Right cardiac atrium (tissue), 5 donors: ENCODE measurements at regions not wholly inside any gene's neighbourhood (a gene's known extent, or its start where the extent isn't known, plus 50 kb on each side); places are given as distances from the start of the nearest gene placed in this dataset.

Experiments
- ATAC-seq, 2 donors: fragments of 200-7000 bp; cut with Tn5 transposase; one replicate each; pipeline versions ENCODE4 v1.8.0 to v1.9.1; 2020; ENCODE audit warnings: moderate library complexity in 2 of 2, mild to moderate bottlenecking in 1 of 2
- DNase-seq, 3 donors: peaks; one replicate each; pipeline ENCODE4 v3.0.0-alpha.2; 2020
- H3K27ac ChIP-seq: one replicate; pipeline ENCODE4 v1.5.1; 2013; ENCODE audit warnings: mild to moderate bottlenecking, low read length, control low read depth, moderate library complexity
- H3K27me3 ChIP-seq: one replicate; pipeline ENCODE4 v1.6.1; 2013; ENCODE audit not compliant: control insufficient read depth, insufficient read depth
- H3K4me1 ChIP-seq: one replicate; pipeline ENCODE4 v1.6.1; 2013; ENCODE audit warnings: low read length; ENCODE audit not compliant: control insufficient read depth, insufficient read depth
- H3K4me3 ChIP-seq: one replicate; pipeline ENCODE4 v1.5.1; 2013; ENCODE audit warnings: low read length, control low read depth
- H3K9me3 ChIP-seq: one replicate; pipeline ENCODE4 v1.6.1; 2013; ENCODE audit warnings: low read length; ENCODE audit not compliant: control insufficient read depth
- WGBS: extraction: QIAGEN DNeasy Blood & Tissue Kit; methylation state at CpG from one replicate; pipeline ENCODE4 v1.1.7; 2013; 5-methylcytosine and 5-hydroxymethylcytosine counted together
- intact Hi-C, 4 donors: fragments of 100-400 bp; cut with DNase I; formaldehyde crosslinking; loops; one replicate each; pipeline versions ENCODE4 v1.11.0 to v1.14.0; 2022 to 2023
- donor health status: healthy with polysubstance abuse.
- donor health status: DM: no; HTN: yes; CAD: no.
- donor health status: DM: no; HTN: no; CAD: no.
- donor health status: DM: no; HTN: yes; CAD: no; lungs with severe emphysema.
- donor health status: DM: yes; HTN: yes; CAD: no.

- peaks cover 1% of the 10 kb centered on the region for H3K4me1 ChIP-seq
Observed at GRCh38 chr9:107866711-107867311, 377.2 kb upstream of the KLF4 start.

GRCh38 chr9:107863396-107863795 is 373.8 kb upstream of the KLF4 start:
- 58% methylated on average over 4 of the region's 4 CpGs for WGBS
- peaks cover 2% of the 10 kb centered on the region for H3K4me1 ChIP-seq
- H3K27ac ChIP-seq: no peak overlapping the region
- intact Hi-C loops: no loop called here
- H3K27me3 ChIP-seq: no peaks in the 10 kb centered on the region
- no peak for ATAC-seq
- no peaks in the 10 kb centered on the region for H3K9me3 ChIP-seq
- no peak overlapping the region for H3K4me3 ChIP-seq
- DNase-seq: no peak

More at GRCh38 chr9:107866711-107867311, 377.2 kb upstream of the KLF4 start:
- Histone ChIP-seq H3K27me3 (no peaks in the 10 kb centered on the region), H3K9me3 (no peaks in the 10 kb centered on the region), H3K4me3 (no peak overlapping the region), H3K27ac (no peak overlapping the region)
- ATAC-seq: no peak
- intact Hi-C loops: no loop called here
- no peak for DNase-seq

- H3K9me3 ChIP-seq: no peaks in the 10 kb centered on the region
- H3K4me1 ChIP-seq: peaks cover 2% of the 10 kb centered on the region
- H3K27ac ChIP-seq: no peak overlapping the region
- H3K27me3 ChIP-seq: no peaks in the 10 kb centered on the region
- no peak for DNase-seq
- no peak for ATAC-seq
- intact Hi-C loops: no loop called here
- H3K4me3 ChIP-seq: no peak overlapping the region
- WGBS: 48% methylated on average over 1 of the region's 1 CpG
Observed at GRCh38 chr9:107862881-107863280, 373.3 kb upstream of the KLF4 start.

- peak; percentile 47 to 51 for ATAC-seq
Observed at GRCh38 chr9:107862323-107862722, 372.8 kb upstream of the KLF4 start.

GRCh38 chr9:107861075-107861474 is 371.5 kb upstream of the KLF4 start:
- H3K4me3 ChIP-seq: no peak overlapping the region
- WGBS: 65% methylated on average over 3 of the region's 3 CpGs

More at GRCh38 chr9:107862323-107862722, 372.8 kb upstream of the KLF4 start:
- no peak for DNase-seq
- no peaks in the 10 kb centered on the region for H3K9me3 ChIP-seq
- no peak overlapping the region for H3K4me3 ChIP-seq
- no peaks in the 10 kb centered on the region for H3K27me3 ChIP-seq
- no peak overlapping the region for H3K27ac ChIP-seq
- peaks cover 2% of the 10 kb centered on the region for H3K4me1 ChIP-seq
- WGBS: 84% methylated on average over 1 of the region's 1 CpG
- intact Hi-C loops: no loop called here

GRCh38 chr9:107858260-107858659 is 368.7 kb upstream of the KLF4 start:
- Histone ChIP-seq H3K27ac (no peak overlapping the region), H3K9me3 (peaks cover 2% of the 10 kb centered on the region), H3K4me3 (no peak overlapping the region), H3K27me3 (no peaks in the 10 kb centered on the region), H3K4me1 (peaks cover 2% of the 10 kb centered on the region)
- DNase-seq (no peak), ATAC-seq (no peak)
- 93% methylated on average over 8 of the region's 8 CpGs for WGBS
- intact Hi-C loops: no loop called here

More at GRCh38 chr9:107861075-107861474, 371.5 kb upstream of the KLF4 start:
- intact Hi-C loops: no loop called here
- Histone ChIP-seq H3K27me3 (no peaks in the 10 kb centered on the region), H3K27ac (no peak overlapping the region), H3K4me1 (peaks cover 2% of the 10 kb centered on the region), H3K9me3 (no peaks in the 10 kb centered on the region)
- ATAC-seq: no peak
- DNase-seq: no peak

- DNase-seq: no peak
- intact Hi-C loops: no loop called here
- Histone ChIP-seq H3K27ac (no peak overlapping the region), H3K4me1 (no peaks in the 10 kb centered on the region), H3K27me3 (no peaks in the 10 kb centered on the region), H3K4me3 (no peak overlapping the region), H3K9me3 (peaks cover 2% of the 10 kb centered on the region)
- no peak for ATAC-seq
- WGBS: 50% methylated on average over 2 of the region's 2 CpGs
Observed at GRCh38 chr9:107856633-107857032, 367.1 kb upstream of the KLF4 start.

GRCh38 chr9:107855164-107855563 is 365.6 kb upstream of the KLF4 start:
- Histone ChIP-seq H3K9me3 (peaks cover 2% of the 10 kb centered on the region), H3K4me1 (no peaks in the 10 kb centered on the region), H3K27ac (no peak overlapping the region), H3K27me3 (no peaks in the 10 kb centered on the region), H3K4me3 (no peak overlapping the region)
- ATAC-seq: no peak
- WGBS: 97% methylated on average over 1 of the region's 1 CpG
- no peak for DNase-seq
- intact Hi-C loops: no loop called here

GRCh38 chr9:107853461-107853860 is 363.9 kb upstream of the KLF4 start:
- H3K4me1 ChIP-seq: no peaks in the 10 kb centered on the region
- DNase-seq: no peak
- no peaks in the 10 kb centered on the region for H3K27me3 ChIP-seq
- no peak overlapping the region for H3K27ac ChIP-seq
- no peak overlapping the region for H3K4me3 ChIP-seq
- no peak for ATAC-seq
- peaks cover 2% of the 10 kb centered on the region for H3K9me3 ChIP-seq
- intact Hi-C loops: no loop called here
- WGBS: 78% methylated on average over 6 of the region's 6 CpGs

- no peak overlapping the region for H3K27ac ChIP-seq
- H3K4me3 ChIP-seq: no peak overlapping the region
- no peaks in the 10 kb centered on the region for H3K4me1 ChIP-seq
- H3K27me3 ChIP-seq: no peaks in the 10 kb centered on the region
- intact Hi-C loops: no loop called here
- ATAC-seq (no peak), DNase-seq (no peak)
- H3K9me3 ChIP-seq: peaks cover 2% of the 10 kb centered on the region
Observed at GRCh38 chr9:107852891-107853290, 363.3 kb upstream of the KLF4 start.

- no peak overlapping the region for H3K27ac ChIP-seq
- H3K9me3 ChIP-seq: peaks cover 2% of the 10 kb centered on the region
- DNase-seq: no peak
- 93% methylated on average over 6 of the region's 6 CpGs for WGBS
- no peak for ATAC-seq
- intact Hi-C loops: no loop called here
- no peaks in the 10 kb centered on the region for H3K27me3 ChIP-seq
- H3K4me1 ChIP-seq: no peaks in the 10 kb centered on the region
- no peak overlapping the region for H3K4me3 ChIP-seq
Observed at GRCh38 chr9:107850653-107851052, 361.1 kb upstream of the KLF4 start.
